Non-pigmented ciliary epithelial cell (primary cell): ENCODE measurements at regions not wholly inside any gene's neighbourhood (a gene's known extent, or its start where the extent isn't known, plus 50 kb on each side); places are given as distances from the start of the nearest gene placed in this dataset.
"Not testable (repeated sequence)": the region's sequence is repeated elsewhere in the genome, so short reads cannot be mapped to it uniquely, and the experiment has no call there.

Experiments used
- DNase-seq: peaks from one replicate; pipeline ENCODE4 v3.0.0-alpha.2; 2010; ENCODE audit warnings: low read depth

DNA sequence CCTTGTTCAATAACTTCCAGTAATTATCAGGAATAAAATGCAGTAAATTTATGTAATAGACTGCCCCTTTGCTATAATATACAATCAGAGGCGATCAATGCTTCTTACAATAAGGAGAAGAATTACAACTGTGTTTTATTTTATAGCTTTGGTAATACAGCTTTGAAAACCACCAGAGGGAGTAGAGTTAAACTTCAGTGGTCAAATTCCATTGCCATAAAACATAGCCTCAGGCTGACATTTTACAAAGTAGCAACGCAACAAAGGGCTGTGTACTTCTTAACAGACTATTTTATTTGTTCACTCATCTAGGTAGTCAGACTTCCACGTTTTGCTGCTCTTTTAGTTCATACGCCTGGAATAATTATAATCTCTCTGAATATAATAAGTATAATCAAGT, 58.5 kb downstream of the TEX13C start:
- DNase-seq, result no peak

DNA sequence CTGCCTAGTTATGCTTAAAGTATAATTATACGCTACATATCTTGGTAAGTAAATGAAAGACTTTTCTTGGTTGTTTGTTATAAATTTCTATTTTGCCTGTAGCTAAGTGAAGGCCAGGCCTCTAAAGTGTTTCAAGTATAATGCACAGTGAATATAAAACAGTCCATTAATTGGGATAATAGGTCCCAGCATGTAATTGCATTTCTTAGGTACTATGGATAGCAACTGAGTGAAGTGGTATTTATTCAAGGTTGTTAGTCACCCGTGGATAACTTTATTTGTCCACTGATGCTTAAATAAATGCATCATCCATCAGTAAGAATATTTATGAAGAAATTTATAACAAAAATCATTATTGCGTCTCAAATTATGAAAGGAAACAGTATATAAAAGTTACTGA, 59.1 kb downstream of the TEX13C start:
- DNase-seq, result no peak

DNA sequence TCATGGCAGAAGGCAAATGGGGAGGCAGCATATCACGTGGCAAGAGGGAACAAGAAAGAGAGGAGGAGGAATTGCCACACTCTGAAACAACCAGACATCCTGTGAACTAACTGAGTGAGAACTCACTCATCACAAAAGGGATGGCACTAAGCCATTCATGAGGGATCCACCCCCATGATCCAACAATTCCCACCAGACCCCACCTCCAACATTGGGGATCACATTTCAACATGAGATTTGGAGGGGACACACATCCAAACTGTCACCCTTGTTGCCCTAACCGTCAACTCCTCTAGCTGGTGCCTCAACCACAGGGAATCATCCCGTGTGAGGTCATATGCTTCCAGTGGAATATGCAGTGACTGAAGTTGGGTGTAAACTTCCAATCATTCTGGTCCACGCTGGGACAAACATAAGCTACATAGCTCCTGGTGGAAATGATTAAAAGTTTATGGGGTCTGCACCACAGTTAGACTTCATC, 62.5 kb downstream of the TEX13C start:
- DNase-seq, result no peak

DNA sequence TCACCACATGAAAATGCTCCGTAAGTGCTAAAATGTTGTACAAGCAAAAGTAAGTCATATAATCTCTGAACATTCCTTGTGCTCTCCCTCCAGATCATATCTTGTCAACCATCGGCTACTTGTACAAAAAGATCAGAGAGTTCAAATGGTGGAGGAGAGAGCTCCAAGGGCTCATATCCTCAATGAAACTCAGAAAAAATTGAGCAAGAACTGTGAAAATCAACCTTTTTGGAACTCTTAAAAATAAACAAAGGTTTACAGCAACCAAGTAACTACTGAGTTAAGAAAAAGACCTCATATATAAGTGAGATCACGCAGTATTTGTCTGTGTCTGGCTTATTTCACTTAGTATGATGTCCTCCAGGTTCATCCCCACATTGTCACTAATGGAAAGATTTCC, 63.2 kb downstream of the TEX13C start:
- no peak for DNase-seq

DNA sequence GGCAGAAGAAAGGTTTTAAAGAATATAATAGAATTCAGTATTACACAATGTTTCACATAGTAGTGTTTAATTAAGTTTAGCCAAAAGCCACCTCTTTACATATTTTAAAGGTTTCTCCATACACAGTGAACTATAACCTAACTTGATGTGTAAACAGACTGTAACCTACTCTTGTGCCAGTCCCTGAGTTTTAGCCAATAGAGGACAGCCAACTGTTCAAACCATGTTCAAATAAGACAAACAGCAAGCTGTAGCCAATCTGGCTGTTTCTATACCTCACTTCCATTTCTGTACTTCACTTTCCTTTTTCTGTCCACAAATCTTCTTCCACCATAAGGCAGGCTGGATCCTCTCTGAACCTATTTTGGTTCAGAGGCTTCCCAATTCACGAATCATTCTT, 65.2 kb downstream of the TEX13C start:
- DNase-seq, result no peak

DNA sequence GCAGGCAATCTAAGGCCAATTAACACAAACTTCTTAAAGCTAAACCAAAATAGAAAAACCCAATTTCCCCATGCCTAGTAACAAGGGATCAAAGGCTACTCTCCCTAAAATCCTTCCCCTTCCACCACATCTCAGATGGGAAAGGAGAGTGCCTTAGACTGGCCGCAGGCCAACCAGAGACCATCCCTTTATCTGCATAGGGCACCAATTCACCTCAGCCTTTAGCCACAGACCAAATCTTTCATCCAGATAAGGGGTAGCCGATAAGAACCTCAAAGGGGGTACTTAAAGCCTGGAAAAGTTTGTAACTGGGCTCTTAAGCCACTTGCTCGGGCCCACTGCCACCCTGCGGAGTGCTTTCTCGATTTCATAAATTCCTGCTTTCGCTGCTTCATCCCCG, 68.3 kb downstream of the TEX13C start:
- DNase-seq, result no peak

DNA sequence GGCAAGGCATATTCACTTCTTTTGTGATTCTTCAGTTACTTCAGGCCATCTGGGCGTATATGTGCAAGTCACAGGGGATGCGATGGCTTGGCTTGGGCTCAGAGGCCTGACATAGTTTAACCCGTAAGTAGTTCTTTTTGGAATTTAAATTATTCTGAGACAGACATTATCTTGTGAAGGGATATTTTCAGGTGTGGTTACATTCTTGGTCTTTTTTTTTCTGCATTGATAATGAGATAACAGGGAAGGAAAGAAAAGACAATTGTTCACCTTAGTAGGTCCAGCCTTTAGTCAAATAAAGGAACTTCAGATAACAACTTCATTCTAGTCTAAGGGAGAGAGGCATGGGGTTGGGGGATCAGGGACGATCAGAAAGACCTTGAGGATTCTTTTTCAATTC, 74.8 kb downstream of the TEX13C start:
- DNase-seq, result no peak

DNA sequence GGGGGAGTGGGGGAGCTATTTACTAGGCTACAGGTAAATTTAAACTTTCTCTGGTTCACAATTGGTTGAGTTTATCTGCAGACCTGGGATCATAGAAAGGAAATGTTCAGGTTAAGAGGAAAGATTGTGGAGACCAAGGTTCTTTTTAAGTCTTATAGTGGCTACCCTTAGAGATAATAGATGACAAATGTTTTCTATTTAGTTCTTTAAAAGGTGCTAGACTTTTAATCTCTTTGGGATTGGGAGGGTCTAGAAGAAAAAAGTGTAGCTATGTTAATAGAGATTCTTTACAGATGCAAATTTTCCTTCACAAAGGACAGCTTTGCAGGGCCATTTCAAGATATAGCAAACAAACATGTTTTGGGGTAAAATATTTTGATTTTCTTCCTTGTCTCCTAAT, 76.0 kb downstream of the TEX13C start:
- no peak for DNase-seq

DNA sequence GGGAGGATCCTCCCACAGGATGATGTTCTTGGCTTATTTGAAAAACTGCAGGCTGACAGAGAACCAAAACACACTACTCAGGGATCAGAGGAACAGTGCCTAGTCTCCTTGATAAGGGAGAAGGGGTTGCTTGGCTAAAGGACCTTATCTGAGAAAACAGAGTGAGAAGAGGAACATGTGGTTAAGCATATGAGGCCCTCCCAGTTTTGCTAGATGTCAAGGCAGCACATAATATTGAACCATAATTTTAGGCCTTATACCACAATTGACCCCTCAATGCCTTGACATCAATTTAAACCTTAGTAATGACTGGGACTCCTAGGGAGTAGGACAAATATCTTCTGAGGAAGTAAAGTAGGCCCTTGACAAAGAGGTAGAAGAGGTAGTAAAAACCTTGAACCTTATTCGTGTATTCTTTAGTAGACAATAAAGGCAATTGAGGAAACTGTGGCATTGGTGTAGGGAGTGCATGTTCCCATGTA, 79.3 kb downstream of the TEX13C start:
- DNase-seq, result no peak

DNA sequence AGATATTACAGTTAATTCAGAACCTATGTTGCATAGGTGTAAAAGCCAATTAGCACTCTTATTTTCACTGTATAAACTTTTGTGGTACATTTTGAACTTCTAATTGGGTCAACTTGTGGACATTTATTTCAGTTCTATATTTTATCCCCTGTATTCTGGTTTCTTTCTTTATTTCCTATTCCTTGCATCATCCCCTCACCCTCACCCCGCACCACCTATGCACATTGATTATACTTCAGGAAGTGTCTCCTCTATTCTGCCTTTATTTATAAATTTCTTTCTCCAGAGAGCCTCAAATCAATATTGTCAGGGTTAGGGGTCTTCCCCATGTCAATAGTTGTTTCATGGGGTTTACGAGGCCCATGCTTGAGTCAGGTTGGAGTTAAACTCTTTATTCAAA, 83.1 kb downstream of the TEX13C start:
- no peak for DNase-seq

DNA sequence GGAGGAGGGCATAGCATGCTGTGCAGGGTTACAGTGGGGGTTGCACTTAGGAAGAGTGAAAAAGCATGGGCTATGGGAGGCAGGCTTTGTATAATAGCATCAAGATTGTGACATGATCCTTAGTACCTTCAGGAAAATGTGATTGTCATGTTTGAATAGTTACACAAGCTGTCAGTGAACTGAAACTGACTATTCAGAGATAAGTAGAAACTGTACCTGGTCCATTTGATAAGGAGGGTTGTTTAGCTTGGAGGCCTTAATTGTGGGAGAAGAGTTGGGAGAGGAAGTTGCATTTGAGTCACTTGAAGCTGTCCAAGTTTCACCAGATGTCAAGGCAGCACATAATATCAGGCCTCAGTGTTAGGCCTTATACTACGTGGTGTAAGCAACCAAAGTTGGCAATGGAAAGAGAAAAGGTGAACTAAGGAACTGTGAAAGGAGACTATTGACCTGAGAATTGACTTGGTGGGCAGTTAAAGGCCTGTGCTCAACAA, 85.0 kb downstream of the TEX13C start:
- DNase-seq, result no peak

DNA sequence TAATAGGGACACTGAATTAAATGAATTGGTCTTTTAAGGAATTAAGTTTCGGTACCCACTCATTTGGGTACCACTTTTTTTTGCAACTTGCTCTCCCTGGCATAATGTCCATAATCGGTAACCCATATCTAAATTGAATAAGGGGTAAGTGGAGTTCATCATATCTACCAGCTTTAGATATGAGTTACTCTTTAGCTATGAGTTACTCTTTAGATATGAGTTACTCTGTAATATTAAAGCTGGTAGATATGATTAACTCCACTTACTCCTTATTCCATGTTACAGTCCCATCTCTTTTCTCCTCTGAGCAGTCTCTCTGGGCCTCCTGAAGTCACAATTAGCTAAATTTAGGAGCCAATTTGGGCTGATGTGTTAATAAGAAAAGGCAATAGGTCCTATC, 85.7 kb downstream of the TEX13C start:
- no peak for DNase-seq

DNA sequence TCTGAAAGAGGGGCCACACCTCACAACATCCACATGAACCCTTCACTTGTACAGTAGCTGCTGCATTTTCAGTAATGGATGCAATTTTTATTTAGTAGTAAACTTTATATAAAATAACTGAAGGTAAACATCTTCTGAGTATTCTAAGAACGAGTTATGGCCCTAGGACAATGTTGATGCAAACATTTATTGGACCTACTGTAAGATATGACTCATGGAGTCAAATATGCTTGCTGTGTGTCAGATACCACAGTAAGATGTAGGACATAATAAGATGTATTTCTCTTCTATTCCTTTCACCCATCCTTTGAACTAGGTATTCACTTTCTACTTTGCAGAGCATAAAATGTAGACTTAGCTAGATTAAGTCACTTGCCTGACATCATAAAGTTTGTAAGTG, 87.6 kb downstream of the TEX13C start:
- no peak for DNase-seq

DNA sequence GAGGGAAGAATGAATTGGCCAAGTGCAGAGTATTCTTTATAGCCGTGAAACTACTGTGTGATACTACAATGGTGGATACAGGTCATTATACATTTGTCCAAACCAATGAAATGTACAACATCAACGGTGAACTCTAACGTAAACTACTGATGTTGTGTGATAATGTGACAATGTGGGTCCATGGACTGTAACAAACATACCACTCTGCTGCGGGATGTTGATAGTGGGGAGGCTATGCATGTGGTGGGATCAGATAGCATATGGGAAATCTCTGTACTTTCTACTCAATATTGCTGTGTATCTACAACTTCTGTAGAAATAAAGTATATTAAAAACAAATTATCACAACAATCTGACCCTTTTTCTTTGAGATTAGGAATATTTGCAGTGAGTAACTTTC, 101.1 kb downstream of the TEX13C start:
- DNase-seq, result no peak

DNA sequence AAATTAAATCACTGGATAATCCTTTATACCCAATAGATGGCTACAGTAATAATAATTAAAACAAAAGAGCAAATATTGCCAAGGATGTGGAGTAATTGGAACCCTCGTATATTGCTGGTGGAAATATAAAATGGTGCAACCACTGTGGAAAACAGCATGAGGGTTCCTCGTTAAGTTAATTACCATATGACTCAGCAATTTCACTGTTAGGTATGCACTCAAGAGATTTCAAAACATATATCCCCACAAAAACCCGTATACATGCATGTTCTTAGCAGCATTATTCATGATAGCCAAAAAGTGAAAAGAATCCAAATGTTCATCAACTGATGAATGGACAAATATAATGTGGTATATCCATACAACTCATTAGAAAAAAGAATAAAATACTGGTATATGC, 103.3 kb downstream of the TEX13C start:
- DNase-seq, result no peak

DNA sequence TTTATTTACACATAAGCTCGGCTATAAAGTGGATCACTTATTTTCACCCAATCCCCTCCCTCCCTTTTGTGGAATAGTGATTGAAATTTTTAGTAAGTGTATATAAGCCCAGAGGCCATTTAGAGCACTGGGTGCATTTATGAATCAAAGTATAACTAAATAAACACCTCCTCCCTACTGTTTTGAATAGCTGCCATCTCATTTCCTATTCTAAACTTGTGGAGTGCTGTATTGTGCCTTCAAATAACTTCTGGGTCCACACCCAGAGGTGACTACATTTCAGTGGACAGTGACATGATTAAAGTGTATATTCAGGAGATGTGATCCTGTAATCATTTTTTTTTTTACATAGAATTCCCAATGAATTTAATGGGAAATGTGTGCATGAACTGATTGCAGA, 104.9 kb downstream of the TEX13C start:
- no peak for DNase-seq

DNA sequence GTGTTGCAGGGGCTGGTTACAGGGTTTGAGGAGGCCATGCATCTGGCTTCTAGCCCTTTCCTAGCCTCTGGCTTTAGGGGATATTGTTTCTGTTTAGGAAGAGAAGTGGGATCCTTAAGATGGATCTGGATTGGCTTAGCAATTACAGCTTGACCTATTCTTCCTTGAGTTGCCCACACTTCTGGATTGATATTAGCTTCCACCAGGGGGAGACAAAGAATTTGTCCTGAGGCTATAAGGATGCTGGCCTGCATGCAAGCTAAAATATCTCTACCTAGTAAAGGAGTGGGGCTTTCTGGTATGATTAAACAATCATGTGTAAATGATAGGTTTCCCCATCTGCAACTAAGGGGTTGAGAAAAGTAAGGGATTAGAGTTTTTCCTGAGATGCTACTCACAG, 117.2 kb downstream of the TEX13C start:
- DNase-seq, result no peak

DNA sequence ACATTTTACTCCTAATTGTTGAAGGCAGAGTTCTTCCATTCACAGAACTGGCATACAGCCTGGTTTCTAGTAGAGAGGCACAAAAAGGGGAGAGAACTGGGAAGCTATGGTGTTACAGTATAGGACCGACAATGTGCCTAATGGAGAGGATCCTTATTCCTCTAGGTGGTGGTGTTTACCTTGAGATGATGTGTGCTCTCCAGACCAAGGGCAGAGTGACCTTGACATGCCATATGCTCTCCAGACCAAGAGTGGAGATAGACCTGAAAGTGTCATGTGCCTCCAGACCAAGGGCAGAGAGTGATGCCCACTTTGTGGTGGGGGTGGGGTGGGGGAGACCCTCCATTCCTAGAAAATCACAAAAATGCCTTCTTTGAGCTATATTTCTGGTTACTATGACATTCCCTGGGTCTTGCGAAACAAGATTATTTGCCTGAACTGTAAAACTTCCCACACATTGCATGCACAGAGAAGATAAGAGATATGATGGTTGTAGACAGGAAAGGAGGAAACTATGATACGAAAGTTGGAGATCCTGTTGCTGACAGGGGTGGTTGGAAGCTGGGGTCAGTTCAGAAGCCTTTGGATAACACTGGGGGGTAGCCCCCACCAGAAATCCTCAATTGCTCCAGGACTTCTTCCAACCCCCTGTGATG, 119.7 kb downstream of the TEX13C start:
- DNase-seq, result no peak

DNA sequence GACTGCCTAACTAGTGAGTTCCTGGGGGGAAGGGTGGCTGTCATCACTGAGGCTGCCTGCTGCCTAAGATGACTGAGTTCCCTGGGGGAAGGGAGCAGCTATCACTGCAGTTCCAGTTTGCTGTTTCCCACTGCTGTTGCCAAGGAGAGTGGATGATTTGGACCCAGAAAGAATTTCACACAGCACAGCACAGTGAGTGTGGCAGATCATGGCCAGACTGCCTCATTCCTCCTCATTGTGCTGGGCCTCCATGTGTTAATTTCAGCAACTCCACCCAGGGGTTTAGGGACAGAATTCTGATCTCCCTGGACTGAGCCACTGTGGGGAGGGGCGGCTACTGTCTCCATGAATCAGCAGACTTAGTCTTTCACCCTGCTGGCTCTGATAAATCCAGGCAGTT, 125.0 kb downstream of the TEX13C start:
- DNase-seq, result no peak

DNA sequence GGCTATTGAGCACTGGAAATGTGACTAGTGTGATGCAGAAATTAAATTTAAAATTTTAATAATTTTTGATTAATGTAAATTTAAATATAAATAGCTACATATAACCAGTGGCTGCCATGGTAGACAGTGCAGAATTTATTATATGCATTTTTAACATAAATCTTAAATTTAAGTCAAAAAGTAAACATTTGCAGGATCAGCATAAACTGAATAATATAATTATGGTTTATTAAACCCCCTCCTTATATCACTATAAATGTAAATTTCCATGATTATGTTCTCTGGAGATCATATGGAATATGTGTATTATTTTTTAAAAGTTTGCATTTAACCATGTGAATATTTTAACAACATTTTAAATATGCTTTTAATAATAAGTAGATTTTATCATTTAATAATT, 155.8 kb downstream of the TEX13C start:
- no peak for DNase-seq

DNA sequence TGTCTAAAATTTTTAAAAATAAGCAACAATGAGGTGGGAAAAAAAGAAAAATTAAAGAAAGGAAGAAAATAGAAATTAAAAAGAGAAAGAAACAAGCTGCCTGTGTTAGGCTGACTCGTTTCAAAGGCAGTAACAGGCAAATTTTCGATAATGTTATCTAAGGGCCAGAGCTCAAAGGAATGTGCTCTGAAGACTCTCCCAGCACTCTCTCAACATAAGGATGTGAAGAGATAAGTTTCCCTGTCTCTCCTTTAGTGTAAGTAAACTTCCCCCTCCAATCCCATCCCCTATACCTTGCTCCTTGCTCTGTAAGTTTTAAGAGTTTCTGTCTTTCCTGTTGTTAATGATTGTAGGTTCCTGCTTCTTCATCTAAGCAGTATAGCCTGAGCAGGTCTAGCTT, 172.8 kb downstream of the TEX13C start:
- no peak for DNase-seq

DNA sequence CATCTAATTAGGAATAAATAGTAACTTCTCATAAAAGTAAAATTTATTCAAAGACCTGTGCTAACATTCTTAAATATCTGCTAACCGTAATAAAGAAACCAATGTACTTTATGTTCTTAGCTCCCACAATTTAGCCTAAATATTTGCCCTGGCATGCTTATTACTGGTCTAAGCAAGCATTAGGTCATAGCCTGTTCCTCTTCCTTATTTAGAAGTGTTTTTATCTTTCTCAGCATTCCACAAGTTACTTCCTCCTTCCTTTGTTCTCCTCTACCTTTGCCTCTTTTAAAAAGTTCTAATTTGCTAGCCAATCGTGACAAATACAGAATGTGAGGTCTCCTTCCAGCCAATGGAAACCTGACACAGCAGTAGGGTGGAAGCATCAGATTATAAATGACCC, 173.3 kb downstream of the TEX13C start:
- DNase-seq, result not testable (repeated sequence)

DNA sequence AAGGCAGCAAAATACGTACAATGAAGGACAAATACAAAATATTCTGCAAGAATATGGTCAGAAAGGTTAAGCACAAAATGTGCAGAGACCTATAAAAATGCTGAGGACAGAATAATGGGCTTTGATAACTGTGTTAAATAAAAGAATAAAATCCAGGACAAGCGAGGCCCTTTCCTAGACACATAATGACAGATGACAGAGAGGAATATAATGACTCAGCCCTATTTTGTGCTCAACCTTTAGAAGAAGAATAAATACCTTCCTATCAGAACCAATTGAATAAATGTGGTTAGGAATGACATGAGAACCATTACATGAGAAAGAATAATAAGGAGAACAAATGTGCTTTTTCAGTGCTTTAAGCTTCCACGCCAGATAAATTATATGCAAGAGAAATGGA, 178.0 kb downstream of the TEX13C start:
- DNase-seq, result no peak

DNA sequence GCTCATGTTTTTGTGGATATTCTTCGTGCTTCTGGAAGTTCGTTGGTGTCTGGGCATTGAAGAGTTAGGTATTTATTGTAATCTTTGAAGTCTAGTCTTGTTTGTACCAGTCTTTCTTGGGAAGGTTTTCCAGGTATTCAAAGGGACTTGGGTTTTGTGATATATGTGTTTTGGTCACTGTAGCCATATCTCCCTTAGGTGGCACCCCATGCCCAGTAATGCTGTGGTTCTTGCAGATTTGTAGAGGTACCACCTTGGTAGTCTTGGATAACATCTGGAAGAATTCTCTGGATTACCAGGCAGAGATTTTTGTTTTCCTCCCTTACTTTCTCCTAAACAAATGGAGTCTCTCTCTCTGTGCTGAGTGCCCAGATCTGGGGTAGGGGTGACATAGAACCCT, 184.1 kb downstream of the TEX13C start:
- DNase-seq, result no peak
